ENCODE measurements at regions not wholly inside any gene's neighbourhood (a gene's known extent, or its start where the extent isn't known, plus 50 kb on each side); places are given as distances from the start of the nearest gene placed in this dataset.

GRCh38 chr1:29812408-29813135 lies 576.2 kb downstream of the PTPRU start:
- no peak for DNase-seq (ENCODE audit: low read depth in 4 of 4, low spot score in 1 of 4)

- no peak for DNase-seq (ENCODE audit: low read depth in 4 of 4, low spot score in 1 of 4)
Measured at GRCh38 chr1:29811727-29812407, 575.5 kb downstream of the PTPRU start.

GRCh38 chr1:29811247-29811646 lies 574.9 kb downstream of the PTPRU start:
- no peak for DNase-seq (ENCODE audit: low read depth in 4 of 4, low spot score in 1 of 4)

GRCh38 chr1:29810121-29811120 lies 574.1 kb downstream of the PTPRU start:
- no peak for DNase-seq (ENCODE audit: low read depth in 4 of 4, low spot score in 1 of 4)

- no peak for DNase-seq (ENCODE audit: low read depth in 4 of 4, low spot score in 1 of 4)
Measured at GRCh38 chr1:29809446-29810120, 573.3 kb downstream of the PTPRU start.

- DNase-seq (ENCODE audit: low read depth in 4 of 4, low spot score in 1 of 4) = no peak
Measured at GRCh38 chr1:29808141-29808995, 572.0 kb downstream of the PTPRU start.

GRCh38 chr1:29807689-29808088 lies 571.4 kb downstream of the PTPRU start:
- DNase-seq (ENCODE audit: low read depth in 4 of 4, low spot score in 1 of 4) = no peak

DNA sequence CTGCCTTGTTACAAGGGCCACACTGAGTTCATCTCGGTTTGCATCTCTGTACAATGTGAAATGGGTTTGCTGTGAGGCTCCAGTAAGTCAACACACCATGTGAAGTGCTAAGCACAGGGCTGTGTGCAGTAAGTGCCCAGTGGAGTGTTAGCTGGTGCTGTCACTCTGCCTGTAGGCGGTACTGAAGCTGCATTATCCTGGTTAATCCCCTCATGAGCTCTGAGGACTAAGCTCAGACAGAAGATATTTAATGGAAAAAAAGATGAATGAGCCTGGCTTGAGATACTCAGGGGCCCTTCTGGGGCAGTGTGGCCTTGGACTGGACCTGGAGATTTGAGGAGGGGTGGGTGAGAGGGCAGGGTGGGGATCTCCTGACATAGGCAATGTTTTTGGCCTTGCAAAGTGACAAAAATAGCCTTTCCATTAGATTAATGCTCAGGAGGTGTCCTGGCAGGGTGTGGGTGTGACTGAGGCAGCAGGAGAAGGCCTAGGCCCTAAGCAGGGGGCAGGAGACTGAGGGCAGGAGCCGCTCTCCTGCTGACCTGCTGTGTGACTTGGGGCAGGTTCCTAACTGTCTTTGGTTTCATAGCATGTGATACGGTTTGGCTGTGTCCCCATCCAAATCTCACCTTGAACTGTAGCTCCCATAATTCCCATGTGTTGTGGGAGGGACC lies 570.5 kb downstream of the PTPRU start:
- no peak for DNase-seq (ENCODE audit: low read depth in 4 of 4, low spot score in 1 of 4)

DNA sequence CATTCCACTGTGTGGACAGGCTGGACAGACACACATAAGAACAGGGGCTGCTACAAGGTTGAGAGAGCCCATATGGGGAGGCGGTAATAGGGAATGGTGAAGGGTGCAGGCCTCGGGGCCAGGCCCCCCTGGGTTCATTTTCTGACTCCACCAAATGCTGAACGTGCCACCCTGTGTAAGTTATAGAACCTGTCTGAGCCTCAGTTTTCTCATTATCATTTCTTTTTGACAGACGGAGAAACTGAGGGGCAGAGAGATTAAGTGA lies 569.5 kb downstream of the PTPRU start:
- DNase-seq (ENCODE audit: low read depth in 4 of 4, low spot score in 1 of 4) = no peak

GRCh38 chr1:29805122-29805895 lies 569.0 kb downstream of the PTPRU start:
- DNase-seq (ENCODE audit: low read depth in 4 of 4, low spot score in 1 of 4) = no peak

DNA sequence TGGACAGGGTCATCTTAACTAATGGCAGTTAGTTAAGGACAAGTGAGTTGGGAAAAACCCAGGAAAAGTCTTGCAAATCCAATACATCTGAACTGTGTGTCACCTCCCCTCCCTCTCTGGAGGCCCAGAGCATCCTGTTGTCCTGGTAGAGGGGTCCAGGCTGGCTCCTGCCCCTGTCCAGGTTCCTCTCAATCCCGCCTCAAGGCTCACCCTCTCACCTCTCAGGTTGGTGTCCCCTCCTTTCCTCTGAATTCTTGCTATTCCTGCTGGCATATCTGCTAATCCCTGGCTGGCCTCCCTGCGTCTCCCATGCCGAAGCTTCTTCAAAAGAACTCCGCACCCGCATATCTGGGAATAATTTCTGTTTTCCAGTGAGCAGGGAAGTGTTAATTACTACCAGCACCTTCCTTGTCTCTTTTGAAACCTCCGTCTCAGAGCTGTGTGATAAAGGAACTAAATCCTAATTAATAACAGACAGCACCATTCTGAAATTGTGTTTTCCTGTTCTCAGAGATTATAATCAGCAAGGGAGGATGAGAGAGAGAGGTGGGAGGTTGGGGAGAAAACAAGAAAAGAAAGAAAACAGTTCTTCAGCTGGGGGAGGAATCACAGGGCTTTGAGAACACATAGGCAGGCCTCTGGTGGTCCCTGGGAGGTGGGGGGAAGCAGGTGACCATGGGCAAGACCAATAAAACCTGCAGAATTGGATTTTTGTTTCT lies 568.0 kb downstream of the PTPRU start:
- no peak for DNase-seq (ENCODE audit: low read depth in 4 of 4, low spot score in 1 of 4)

DNA sequence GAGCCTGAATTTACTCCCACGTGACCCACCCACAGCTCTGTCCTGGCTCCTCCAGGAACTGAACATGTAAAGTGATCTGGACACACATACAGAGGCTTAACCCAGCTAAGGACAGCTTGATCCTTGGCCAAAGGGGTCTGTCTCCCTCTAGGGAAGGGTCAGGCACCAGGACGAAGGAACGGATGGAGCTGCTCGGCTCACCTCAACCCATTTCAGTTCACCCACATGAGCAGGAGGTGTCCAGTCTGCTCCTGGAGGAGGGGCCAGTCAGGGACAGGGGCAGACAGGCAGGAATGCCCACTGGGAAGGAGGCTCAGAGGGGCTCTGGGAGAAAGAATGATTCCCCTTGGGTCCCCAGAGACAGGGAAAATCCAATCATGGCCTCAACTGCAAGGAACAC lies 567.2 kb downstream of the PTPRU start:
- DNase-seq (ENCODE audit: low read depth in 4 of 4, low spot score in 1 of 4) = no peak

DNA sequence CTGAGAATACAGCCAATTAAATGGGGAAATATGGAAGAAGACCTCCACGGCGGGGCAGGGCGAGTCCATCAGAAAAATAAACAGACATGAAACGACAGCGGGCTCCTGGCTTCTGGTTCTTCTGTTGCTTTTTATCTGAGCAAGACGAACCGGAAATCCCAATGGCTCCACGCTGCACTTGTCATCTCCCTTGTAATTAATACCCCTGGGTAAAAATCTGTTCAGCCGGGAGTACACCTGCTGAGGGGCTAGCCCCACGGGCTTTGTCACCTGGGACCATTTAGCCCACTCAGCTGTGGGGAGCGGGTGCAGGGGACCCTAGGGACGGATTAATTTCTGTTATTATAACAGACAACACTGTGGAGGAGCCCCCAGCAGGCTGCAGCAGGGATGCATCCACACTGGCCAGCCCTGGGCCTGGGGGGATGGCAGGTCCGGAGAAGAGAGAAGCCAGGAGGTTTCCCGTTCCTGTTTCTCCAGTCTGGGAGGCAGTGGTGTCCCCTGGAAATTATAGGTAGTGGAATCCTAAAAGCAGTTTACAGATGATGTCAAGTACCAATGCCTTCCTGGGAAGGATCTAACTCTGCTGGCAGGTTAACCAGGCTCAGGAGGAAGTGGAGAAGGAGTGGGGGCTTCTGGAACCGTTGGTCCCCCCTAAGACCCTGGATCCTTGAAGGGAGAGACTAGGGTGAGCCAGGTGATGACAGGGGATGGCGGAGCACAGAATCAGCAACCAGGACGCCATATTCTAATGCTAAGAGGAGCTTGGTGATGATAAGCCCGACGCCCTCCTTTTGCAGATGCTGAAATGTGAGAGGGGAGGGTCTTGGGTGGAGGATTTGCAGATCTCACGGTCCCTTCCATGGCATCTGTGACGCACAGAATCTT lies 566.1 kb downstream of the PTPRU start:
- DNase-seq (ENCODE audit: low read depth in 4 of 4, low spot score in 1 of 4) = no peak

DNA sequence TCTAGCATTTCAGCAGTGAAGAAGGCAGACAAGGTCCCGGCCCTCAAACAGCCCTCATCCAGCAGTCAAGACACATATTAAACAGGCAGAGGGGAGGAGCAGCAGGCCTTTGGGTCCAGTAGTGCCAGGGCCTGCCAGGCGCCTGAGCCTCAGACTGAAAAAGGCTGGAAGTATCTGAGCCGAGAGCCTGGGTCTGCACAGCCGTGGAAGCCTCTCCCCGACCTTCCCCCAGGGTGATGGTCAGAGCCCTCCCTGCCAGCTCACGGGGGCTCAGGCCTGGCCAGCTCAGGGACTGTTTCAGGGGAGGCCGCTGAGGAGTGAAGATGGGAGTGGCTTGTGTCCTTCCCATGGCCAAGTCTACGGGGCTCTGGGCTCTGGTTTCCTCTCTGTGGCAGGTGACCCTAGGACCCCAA lies 565.2 kb downstream of the PTPRU start:
- no peak for DNase-seq (ENCODE audit: low read depth in 4 of 4, low spot score in 1 of 4)

- DNase-seq (ENCODE audit: low read depth in 4 of 4, low spot score in 1 of 4) = no peak
Measured at GRCh38 chr1:29801003-29801402, 564.7 kb downstream of the PTPRU start.

GRCh38 chr1:29800522-29800956 lies 564.2 kb downstream of the PTPRU start:
- DNase-seq (ENCODE audit: low read depth in 4 of 4, low spot score in 1 of 4) = no peak

GRCh38 chr1:29800120-29800519 lies 563.8 kb downstream of the PTPRU start:
- no peak for DNase-seq (ENCODE audit: low read depth in 4 of 4, low spot score in 1 of 4)

All from stimulated activated CD4-positive, alpha-beta T cell treated with anti-CD3 and anti-CD28 coated beads, Interleukin-1b, Interleukin-23, amount 100 ng/mL, for 24 hours (primary cell).